Mesenchymal stem cell (in vitro differentiated cells and primary cell): ENCODE measurements at regions not wholly inside any gene's neighbourhood (a gene's known extent, or its start where the extent isn't known, plus 50 kb on each side); places are given as distances from the start of the nearest gene placed in this dataset.

Experiments
- DNase-seq: peaks from one replicate; pipeline ENCODE4 v3.0.0-alpha.2; 2013
- H2AFZ ChIP-seq: one replicate; pipeline ENCODE4 v1.6.1; 2013; ENCODE audit warnings: low read depth, mild to moderate bottlenecking, control low read depth, inconsistent platforms, low read length, moderate library complexity
- H2AK5ac ChIP-seq: 2 replicates; pipeline ENCODE4 v1.6.1; 2013; ENCODE audit warnings: low read length, moderate library complexity, mild to moderate bottlenecking, inconsistent platforms; ENCODE audit not compliant: severe bottlenecking
- H2BK120ac ChIP-seq: one replicate; pipeline ENCODE4 v1.6.1; 2013; ENCODE audit warnings: low read depth, mild to moderate bottlenecking, inconsistent platforms, low read length, moderate library complexity
- H2BK12ac ChIP-seq, 2 experiments: one replicate each; pipeline ENCODE4 v1.6.1; 2013; ENCODE audit warnings: inconsistent platforms in 2 of 2, low read length in 2 of 2, mild to moderate bottlenecking in 2 of 2, moderate library complexity in 2 of 2, control low read depth in 1 of 2
- H2BK15ac ChIP-seq: one replicate; pipeline ENCODE4 v1.6.1; 2013; ENCODE audit warnings: mild to moderate bottlenecking, low read depth, inconsistent platforms; ENCODE audit not compliant: poor library complexity, severe bottlenecking
- H2BK5ac ChIP-seq: 2 replicates; pipeline ENCODE4 v1.6.1; 2013; ENCODE audit warnings: low read depth, mild to moderate bottlenecking, low read length, control low read depth, inconsistent platforms; ENCODE audit not compliant: poor library complexity, severe bottlenecking
- H3K14ac ChIP-seq, 2 experiments: one replicate each; pipeline ENCODE4 v1.6.1; 2013; ENCODE audit warnings: inconsistent platforms in 2 of 2, low read length in 2 of 2, control low read depth in 1 of 2, mild to moderate bottlenecking in 1 of 2, moderate library complexity in 1 of 2
- H3K18ac ChIP-seq, 2 experiments: one replicate each; pipeline ENCODE4 v1.6.1; 2013; ENCODE audit warnings: inconsistent platforms in 2 of 2, low read length in 2 of 2, control low read depth in 1 of 2, low read depth in 1 of 2, mild to moderate bottlenecking in 1 of 2
- H3K23ac ChIP-seq, 2 experiments: one replicate each; pipeline ENCODE4 v1.6.1; 2013; ENCODE audit warnings: inconsistent platforms in 2 of 2, low read length in 2 of 2, mild to moderate bottlenecking in 2 of 2, moderate library complexity in 2 of 2, control low read depth in 1 of 2
- H3K27ac ChIP-seq: 2 replicates; pipeline ENCODE4 v1.5.1; 2013; ENCODE audit warnings: mild to moderate bottlenecking, moderate library complexity, low read length, control low read depth, inconsistent platforms; ENCODE audit not compliant: poor library complexity, severe bottlenecking
- H3K27me3 ChIP-seq, 2 experiments: 2 replicates each; pipeline versions ENCODE4 v1.6.1 to v1.7.0; 2013; ENCODE audit warnings: low read length in 2 of 2, mild to moderate bottlenecking in 2 of 2, moderate library complexity in 2 of 2, control low read depth in 1 of 2, inconsistent platforms in 1 of 2; ENCODE audit not compliant: control insufficient read depth in 1 of 2, insufficient read depth in 1 of 2
- H3K36me3 ChIP-seq, 2 experiments: 2 replicates each; pipeline versions ENCODE4 v1.6.1 to v1.7.0; 2013; ENCODE audit warnings: low read length in 2 of 2, control low read depth in 1 of 2, inconsistent platforms in 1 of 2, low read depth in 1 of 2, mild to moderate bottlenecking in 1 of 2; ENCODE audit not compliant: insufficient read depth in 2 of 2, control insufficient read depth in 1 of 2
- H3K4ac ChIP-seq, 2 experiments: one replicate each; pipeline ENCODE4 v1.6.1; 2013; ENCODE audit warnings: inconsistent platforms in 2 of 2, low read length in 2 of 2, mild to moderate bottlenecking in 2 of 2, moderate library complexity in 2 of 2, control low read depth in 1 of 2, low read depth in 1 of 2
- H3K4me1 ChIP-seq: 2 replicates; pipeline ENCODE4 v1.6.1; 2013; ENCODE audit warnings: low read depth, low read length, control low read depth; ENCODE audit not compliant: control insufficient read depth, insufficient read depth
- H3K4me2 ChIP-seq: 2 replicates; pipeline ENCODE4 v1.6.1; 2013; ENCODE audit warnings: low read length, mild to moderate bottlenecking, inconsistent platforms; ENCODE audit not compliant: poor library complexity, severe bottlenecking
- H3K4me3 ChIP-seq, 2 experiments: 2 replicates each; pipeline versions ENCODE4 v1.5.1 to v1.7.0; 2013; ENCODE audit warnings: low read length in 2 of 2, mild to moderate bottlenecking in 2 of 2, control low read depth in 1 of 2, low read depth in 1 of 2; ENCODE audit not compliant: insufficient read depth in 1 of 2
- H3K79me1 ChIP-seq: replicated peaks from 2 replicates; pipeline ENCODE4 v1.6.1; 2013; ENCODE audit warnings: mild to moderate bottlenecking, control low read depth, low read length, inconsistent platforms; ENCODE audit not compliant: poor library complexity, severe bottlenecking
- H3K9ac ChIP-seq: 2 replicates; pipeline ENCODE4 v1.7.0; 2013; ENCODE audit warnings: mild to moderate bottlenecking, low read length, moderate library complexity
- H3K9me3 ChIP-seq: 2 replicates; pipeline ENCODE4 v1.7.0; 2013; ENCODE audit warnings: mild to moderate bottlenecking, low read length; ENCODE audit not compliant: control insufficient read depth
- H4K8ac ChIP-seq: one replicate; pipeline ENCODE4 v1.6.1; 2013; ENCODE audit warnings: inconsistent platforms, mild to moderate bottlenecking, low read length, moderate library complexity
- H4K91ac ChIP-seq: one replicate; pipeline ENCODE4 v1.6.1; 2013; ENCODE audit warnings: mild to moderate bottlenecking, low read length, inconsistent platforms
- WGBS: methylation state at CpG from one replicate; pipeline ENCODE4 v1.1.7; 2013; ENCODE audit warnings: mixed read lengths; 5-methylcytosine and 5-hydroxymethylcytosine counted together

DNA sequence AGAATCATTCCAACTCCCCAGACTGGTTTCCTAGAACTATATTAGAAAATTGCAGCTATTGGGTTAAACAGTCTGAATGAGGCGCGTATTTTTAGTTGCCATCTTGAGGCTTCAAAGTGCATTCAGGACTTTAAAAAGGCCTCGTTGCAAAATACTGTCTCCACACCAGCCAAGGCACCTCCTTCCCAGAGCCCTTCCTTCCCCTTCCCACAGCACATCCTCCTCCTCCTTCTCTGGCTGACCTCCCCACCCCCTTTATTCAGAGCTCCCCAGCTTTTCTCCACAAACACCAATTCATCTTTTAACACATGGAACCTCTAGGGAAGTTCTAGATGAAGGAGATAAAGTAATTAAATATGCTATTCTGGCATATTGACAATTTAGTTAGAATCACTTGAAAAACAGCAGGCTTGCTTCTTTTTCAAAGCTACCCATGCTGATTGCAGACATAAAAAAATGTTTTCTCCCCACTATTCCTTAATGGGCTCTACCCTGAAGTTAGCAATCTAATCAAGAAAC, 90.3 kb downstream of the RTP5 start:
- Histone ChIP-seq H3K79me1 (no peaks in the 10 kb centered on the region), H3K4me1 (no peaks in the 10 kb centered on the region), H3K9me3 (no peaks in the 10 kb centered on the region), H3K18ac (no peak overlapping the region), H3K23ac (no peak overlapping the region), H3K4me2 (no peak overlapping the region), H2AK5ac (no peak overlapping the region), H3K4me3 (no peak overlapping the region), H3K36me3 (no peaks in the 10 kb centered on the region), H4K8ac (no peak overlapping the region), H2AFZ (no peak overlapping the region), H2BK15ac (no peak overlapping the region), H4K91ac (no peak overlapping the region), H3K27ac (no peak overlapping the region), H2BK12ac (no peak overlapping the region), H3K4ac (no peak overlapping the region), H3K9ac (no peak overlapping the region), H3K27me3 (peaks cover 11 to 31% of the 10 kb centered on the region in 2 experiments), H2BK120ac (no peak overlapping the region), H3K14ac (no peak overlapping the region), H2BK5ac (no peak overlapping the region)
- 84% methylated on average over 3 of the region's 3 CpGs for WGBS
- no peak for DNase-seq

DNA sequence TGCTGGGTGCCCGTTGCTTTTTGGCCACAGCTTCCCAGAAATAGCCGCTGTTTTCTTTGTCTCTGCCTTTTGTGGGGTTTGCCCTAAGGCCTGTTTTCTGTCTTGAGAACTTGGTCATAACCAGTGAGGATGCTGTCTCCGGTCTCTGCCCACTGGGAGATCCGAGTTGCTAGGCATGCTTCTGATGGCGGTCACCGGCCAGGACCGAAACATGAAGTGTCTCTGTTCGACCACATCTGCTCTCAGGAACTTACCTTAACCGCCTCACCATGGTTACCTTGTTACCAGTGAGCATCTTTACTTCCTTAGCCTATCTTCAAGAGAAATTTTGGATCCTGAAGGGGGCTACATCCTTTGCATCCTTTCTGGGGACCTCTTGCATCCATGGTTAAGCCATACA, 91.9 kb downstream of the RTP5 start:
- no peak overlapping the region for H4K91ac ChIP-seq
- H2BK120ac ChIP-seq = no peak overlapping the region
- peaks cover 2% of the 10 kb centered on the region for H3K4me1 ChIP-seq
- H3K4me2 ChIP-seq = no peak overlapping the region
- no peak overlapping the region for H3K23ac ChIP-seq
- WGBS = 96% methylated on average over 9 of the region's 9 CpGs
- H2BK15ac ChIP-seq = no peak overlapping the region
- no peaks in the 10 kb centered on the region for H3K79me1 ChIP-seq
- no peak overlapping the region for H3K4me3 ChIP-seq
- no peak overlapping the region for H2BK12ac ChIP-seq
- no peak overlapping the region for H3K27ac ChIP-seq
- no peak overlapping the region for H3K18ac ChIP-seq
- peaks cover 11 to 25% of the 10 kb centered on the region in 2 experiments for H3K27me3 ChIP-seq
- no peak for DNase-seq
- no peak overlapping the region for H3K9ac ChIP-seq
- no peak overlapping the region for H2AK5ac ChIP-seq
- H3K14ac ChIP-seq = no peak overlapping the region
- no peak overlapping the region for H4K8ac ChIP-seq
- H3K9me3 ChIP-seq = no peaks in the 10 kb centered on the region
- no peak overlapping the region for H2BK5ac ChIP-seq
- H2AFZ ChIP-seq = no peak overlapping the region
- H3K4ac ChIP-seq = no peak overlapping the region
- no peaks in the 10 kb centered on the region for H3K36me3 ChIP-seq

DNA sequence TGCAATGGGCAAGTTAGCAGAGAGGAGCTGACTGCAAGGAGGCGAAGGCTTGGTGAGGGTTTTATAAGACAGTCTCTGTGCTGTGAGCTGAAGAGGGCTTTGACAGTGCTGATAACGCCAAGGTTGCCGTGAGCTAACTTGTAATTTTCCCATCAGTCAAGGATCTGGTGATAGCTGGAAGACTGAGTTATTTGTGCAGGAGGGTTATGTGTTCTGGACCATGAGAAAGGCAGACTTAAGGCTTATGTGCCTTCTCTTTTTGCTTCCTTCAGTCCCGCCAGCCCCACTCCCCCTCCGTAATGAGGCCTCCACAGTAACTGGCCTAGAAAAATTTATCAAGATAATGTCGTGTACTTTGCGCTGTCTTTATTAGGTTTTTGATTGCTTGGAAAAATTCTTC, 94.6 kb downstream of the RTP5 start:
- Histone ChIP-seq H4K91ac (no peak overlapping the region), H3K14ac (no peak overlapping the region), H3K27ac (no peak overlapping the region), H2BK15ac (no peak overlapping the region), H3K9ac (no peak overlapping the region), H2BK12ac (no peak overlapping the region), H3K4ac (no peak overlapping the region), H2AK5ac (peak overlapping the region; percentile 61), H3K4me3 (no peak overlapping the region), H3K79me1 (no peaks in the 10 kb centered on the region), H4K8ac (no peak overlapping the region), H3K18ac (no peak overlapping the region), H2BK5ac (no peak overlapping the region), H3K4me2 (no peak overlapping the region), H3K9me3 (no peaks in the 10 kb centered on the region), H2AFZ (no peak overlapping the region), H2BK120ac (no peak overlapping the region), H3K4me1 (peaks cover 14% of the 10 kb centered on the region), H3K36me3 (no peaks in the 10 kb centered on the region), H3K23ac (no peak overlapping the region), H3K27me3 (peaks cover 11 to 21% of the 10 kb centered on the region in 2 experiments)
- no peak for DNase-seq
- WGBS = 75% methylated on average over 3 of the region's 7 CpGs

GRCh38 chr2:241965931-241966412, 96.4 kb downstream of the RTP5 start:
- Histone ChIP-seq H4K91ac (peak overlapping the region; percentile 40), H3K27ac (peak overlapping the region; percentile 77), H3K27me3 (peaks cover 10 to 16% of the 10 kb centered on the region in 2 experiments), H3K4me3 (peak overlapping the region in 1 of 2 experiments; percentile 52), H2AFZ (peak overlapping the region; percentile 86), H3K4me1 (peaks cover 14% of the 10 kb centered on the region), H2BK5ac (no peak overlapping the region), H3K36me3 (no peaks in the 10 kb centered on the region), H2BK15ac (no peak overlapping the region), H3K18ac (peak overlapping the region; percentile 44 to 64), H4K8ac (peak overlapping the region; percentile 73), H3K9ac (peak overlapping the region; percentile 60), H3K23ac (no peak overlapping the region), H3K4ac (peak overlapping the region; percentile 12 to 68), H2BK120ac (no peak overlapping the region), H3K9me3 (no peaks in the 10 kb centered on the region), H2BK12ac (peak overlapping the region; percentile 33 to 79), H3K79me1 (no peaks in the 10 kb centered on the region), H3K14ac (no peak overlapping the region), H2AK5ac (no peak overlapping the region), H3K4me2 (peak overlapping the region; percentile 45)
- peak; percentile 99 for DNase-seq
- WGBS = 0% methylated on average over 11 of the region's 11 CpGs
